ENCODE measurements at regions not wholly inside any gene's neighbourhood (a gene's known extent, or its start where the extent isn't known, plus 50 kb on each side); places are given as distances from the start of the nearest gene placed in this dataset.

DNA sequence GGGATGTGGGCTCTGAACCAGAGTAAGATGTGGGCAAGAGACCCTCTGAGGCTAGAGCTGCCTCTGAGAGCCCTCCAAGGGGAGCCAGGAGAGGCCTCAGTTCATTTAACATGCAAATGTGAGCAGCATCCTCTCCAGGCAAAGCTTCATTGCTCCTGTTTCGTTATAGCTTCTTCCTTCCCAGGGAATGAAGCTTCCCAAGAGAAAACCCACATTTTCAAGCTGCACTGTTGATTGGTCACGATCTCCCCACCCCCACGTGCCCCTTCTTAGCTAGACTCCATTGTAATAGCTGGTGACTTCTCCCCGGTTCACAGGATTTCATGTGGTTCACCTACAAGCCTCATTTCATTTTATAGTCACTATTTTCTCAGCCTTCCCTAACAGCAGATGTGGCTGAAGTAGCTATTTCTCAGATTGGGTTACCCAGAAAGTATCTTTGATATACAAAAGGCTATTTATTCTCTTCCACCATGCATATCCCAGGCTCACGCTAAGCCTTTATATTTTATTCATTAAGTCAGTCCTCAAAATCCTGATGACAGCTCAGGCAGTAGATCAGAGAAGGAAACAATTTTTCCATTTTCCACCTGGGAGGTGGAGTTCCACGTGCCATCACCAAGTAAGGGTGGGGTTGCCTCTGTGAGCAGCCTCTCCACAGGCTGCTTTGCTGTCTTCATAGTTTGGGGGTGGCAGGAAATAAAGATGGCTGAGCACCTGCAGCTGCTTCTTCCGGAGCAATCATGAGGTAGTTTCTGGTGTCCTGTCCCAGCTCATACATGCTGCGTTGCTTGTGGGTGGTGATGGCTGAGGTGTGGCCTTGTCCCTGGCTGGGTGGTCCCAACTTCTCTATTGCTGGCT, 178.3 kb upstream of the RAB4A start:
- peak; percentile 52 for DNase-seq (ENCODE audit: low spot score)

DNA sequence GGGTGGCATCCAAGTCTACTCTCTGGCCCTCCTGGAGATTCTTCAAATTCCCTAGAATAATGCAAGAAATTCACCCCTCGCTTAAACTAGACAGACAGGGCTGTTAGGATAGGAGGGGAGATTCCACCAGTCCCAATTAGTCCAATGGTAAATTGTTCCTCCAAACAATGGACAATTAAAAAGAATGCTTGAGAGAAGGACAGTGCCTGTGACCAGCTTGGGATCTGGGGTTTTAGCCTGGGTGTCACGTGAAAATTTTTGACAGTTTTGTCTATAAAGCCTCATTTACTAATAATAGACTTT, 177.7 kb upstream of the RAB4A start:
- DNase-seq (ENCODE audit: low spot score), result peak; percentile 58

DNA sequence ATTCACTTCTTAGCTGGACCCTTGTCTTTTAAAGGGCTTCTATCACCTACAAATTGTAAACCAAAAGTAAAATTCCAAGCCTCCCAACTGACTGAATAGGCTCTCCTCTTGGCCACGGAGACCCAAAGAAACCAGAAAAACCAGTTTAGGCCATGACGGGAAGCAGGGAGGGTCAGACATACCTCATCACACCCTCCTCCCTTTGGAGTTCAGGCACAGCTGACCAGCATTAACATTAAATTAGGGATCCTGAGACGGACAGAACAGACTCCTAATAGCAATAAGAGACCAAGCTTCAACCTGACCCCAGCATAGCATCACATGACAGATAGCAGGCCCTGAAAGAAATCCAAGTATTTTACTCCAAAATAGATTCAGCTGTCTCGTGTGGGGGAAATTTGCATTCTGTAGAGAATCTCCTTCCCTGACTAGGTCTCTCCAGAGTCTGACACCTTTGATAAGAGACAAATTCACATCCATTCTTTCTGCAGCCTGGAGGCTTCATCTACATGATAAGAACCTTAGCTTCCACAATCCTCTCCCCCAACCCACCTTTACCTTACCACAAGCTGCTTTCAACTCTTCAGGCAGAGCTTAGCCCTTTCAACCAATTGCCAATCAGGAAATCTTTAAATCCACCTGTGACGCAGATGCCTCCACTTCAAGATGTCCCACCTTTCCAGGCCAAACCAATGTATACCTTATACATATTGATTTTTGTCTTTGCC, 177.1 kb upstream of the RAB4A start:
- no peak for DNase-seq (ENCODE audit: low spot score)

DNA sequence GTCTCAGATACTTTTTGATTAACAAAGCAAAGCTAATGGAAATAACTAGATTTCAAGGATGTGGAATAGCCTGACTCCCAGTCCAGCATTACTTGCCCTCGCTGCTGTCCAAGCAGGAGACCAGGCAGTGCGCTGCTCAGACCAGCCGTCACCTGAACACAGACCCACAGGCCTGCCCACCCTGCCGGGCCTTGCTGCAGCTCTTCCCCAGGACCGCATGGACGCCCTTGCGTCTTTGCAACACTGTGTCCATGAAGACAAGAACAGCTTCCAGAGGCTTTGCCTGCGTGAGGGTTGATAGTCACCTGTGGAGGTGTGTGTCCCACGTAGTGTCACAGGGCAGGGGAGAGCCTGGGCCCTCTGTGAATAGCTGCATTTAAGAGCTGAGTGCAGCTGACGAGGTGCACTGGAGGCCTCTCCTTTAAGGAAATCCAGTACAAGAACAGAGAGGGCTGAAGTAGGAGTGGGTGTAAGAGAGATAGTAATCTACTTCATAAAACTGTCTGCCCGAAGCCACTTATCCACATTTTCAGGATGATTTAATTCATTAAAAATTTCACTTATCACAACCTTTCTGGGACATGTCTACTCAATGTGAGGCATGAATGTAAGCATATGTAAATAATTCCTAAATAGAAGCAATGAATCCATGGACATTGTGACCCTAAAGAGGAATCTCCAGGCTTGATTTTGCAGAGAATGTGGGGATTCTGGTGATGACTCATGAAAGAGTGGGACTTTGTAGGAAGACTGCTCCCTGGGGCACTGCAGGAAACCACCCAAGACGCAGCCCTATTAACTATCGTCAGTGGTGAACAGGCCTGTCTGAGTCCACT, 176.2 kb upstream of the RAB4A start:
- DNase-seq (ENCODE audit: low spot score), result no peak

DNA sequence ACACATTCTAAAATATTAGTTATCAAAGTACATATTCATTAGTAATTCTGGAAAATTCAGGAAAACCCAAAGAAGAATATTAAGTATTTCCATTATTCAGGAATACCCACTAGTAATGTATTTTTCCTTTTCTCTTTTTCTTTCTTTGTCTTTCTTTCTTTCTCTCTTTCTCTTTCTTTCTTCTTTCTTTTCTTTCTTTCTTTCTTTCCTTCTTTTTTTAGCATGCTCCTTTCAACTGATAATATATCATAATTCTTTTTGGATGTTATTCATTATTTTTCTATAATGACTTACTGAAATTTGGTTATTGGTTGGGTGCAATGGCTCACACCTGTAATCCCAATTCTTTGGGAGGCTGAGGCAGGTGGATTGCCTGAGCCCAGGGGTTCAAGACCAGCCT, 175.6 kb upstream of the RAB4A start:
- no peak for DNase-seq (ENCODE audit: low spot score)

DNA sequence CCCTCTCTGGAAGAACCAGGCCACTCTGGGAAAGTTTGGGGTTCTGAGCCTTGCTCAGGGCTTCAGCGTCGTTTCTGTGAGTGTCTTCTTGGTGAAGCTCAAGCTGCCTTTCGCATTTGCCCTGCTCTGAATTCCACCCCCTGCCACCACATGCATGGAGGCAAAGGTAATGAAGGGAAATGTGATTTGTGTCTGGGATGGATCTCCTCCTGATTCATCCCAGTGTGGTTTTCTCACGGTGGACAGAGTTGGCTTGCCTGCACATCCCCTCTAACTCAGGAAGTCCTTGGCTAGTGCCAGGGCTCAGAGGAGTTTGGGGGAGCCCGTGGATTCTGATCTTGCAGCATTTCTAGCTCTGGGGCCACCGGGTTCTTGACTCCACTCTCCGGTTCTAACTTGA, 173.6 kb upstream of the RAB4A start:
- DNase-seq (ENCODE audit: low spot score), result no peak

DNA sequence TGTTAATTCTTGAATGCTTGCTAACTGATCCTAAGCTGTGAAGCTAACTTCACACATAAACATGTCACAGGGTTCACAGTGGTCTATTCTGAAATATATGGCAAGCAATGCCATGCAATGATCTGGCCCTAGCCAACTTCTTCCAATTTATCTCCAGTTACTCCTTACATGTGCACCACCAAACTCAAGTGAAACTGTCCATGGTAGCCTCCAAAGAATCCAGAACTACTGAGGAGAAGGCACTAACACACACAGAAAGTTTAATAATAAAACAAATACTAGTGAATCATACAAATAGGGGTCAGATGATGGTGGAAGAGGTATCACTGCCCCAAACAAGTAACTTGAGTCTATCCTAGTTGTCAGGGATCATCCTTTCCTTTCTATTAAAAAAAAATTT, 172.6 kb upstream of the RAB4A start:
- DNase-seq (ENCODE audit: low spot score), result no peak

DNA sequence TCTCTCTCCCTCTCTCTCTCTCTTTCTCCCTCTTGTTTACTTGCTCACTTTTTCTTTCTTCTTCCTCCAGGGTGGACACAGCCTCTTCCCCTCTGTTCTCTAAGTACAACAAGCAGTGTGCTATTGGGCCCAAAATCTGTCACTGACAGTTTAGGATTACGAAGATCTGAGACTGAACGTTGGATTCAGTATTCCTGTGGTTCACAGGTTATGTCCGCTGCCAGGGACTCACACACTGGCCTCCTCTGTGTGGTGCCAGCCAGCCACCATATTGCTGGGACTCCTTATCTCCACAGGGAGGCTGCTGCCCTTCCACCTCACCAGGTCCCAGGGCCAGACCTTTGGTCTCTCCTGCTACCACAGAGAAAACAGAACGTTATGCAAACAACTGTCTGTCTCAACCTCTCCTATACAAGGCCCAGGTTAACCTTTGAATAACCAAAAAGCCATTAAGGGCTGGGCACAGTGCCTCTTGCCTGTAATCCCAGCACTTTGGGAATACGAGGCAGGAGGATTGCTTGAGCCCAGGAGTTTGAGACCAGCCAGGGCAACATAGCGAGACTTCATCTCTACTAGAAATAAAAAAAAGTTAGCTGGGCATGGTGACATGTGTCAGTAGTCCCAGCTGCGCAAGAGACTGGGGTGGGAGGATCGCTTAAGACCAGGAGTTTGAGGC, 171.9 kb upstream of the RAB4A start:
- DNase-seq (ENCODE audit: low spot score), result no peak

DNA sequence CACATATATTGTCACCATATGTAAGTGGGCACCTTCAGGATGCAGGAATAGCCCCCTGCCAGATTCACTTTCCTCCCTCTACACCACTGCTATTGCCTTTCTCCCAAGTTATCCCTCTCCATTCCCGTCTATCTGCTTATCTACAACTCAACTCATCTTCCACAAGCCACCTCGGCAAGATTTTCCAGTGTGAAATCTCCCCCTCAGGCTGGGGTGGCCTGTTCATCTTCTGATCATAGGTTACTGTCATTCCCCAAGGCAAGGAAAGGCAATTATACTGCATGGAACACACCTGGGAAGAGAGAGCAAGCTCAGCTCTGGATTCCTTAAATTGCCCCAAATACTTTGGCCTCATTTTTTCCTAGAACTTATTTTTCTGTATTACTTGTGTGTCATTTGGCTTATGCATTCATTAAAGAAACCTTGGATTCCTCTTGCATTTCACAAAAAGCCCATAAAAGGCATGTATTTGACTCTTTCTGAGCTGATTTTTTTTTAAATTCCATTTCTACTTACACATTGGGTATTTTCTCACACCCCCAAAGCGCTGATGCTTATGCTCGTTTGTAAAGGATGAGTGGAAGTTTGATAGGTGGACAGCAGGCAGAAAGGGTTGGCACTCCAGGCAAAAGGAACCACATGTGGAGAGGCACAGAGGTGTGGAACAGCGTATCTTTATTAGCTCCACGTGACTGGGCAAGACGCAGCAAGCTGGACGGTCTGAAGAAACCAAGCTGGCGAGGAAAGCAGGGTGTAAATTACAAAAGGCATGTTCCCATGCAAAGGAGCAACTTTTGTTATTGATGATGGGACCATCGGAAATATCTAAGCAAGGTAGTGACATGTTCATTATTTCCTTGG, 169.7 kb upstream of the RAB4A start:
- DNase-seq (ENCODE audit: low spot score), result no peak

DNA sequence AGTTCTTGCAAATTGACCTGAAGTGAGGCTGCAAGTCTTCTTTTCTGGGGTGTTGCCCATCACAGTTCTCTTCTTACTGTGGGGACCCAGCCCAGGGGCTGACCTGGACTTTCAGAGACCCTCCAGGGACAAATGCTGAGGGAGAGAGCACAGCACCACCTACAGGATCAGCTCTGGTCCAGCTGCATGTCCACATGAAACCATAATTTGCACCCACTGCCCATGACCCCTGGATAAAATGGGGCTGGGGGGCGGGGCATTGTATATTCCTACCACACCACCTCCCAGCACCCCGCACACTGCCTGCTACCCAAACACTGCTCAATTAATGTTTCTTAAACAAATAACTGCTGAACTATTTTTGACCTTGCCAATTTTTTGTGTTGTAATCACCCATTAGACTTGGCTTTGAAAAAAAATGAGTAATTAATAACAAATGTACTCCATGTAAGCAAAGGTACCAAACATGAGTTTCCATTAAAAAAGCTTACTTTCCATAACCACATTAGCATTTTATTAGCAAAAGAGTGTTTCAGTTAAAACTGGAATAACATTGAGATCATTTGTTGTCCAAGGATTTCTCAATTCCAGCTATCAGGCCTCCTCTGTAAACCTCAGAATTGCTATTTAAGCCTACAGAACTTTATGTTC, 168.0 kb upstream of the RAB4A start:
- no peak for DNase-seq (ENCODE audit: low spot score)

DNA sequence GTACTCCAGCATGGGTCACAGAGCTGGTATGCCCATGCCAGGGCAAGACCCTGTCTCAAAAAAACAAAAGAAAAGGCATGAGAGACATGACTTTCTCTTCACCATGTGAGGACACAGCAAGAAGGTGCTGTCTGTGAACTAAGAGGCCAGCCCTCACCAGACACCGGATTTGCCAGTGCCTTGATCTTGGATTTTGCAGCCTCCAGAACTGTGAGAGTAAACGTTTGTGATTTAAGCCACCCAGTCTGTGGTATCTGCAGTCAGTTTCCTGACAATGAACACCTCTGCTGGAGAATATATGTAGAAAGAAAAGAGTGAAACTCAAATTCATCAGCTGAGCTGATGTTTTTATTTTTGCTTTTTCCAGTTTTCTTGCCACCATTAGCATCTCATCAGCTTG, 166.3 kb upstream of the RAB4A start:
- no peak for DNase-seq (ENCODE audit: low spot score)

DNA sequence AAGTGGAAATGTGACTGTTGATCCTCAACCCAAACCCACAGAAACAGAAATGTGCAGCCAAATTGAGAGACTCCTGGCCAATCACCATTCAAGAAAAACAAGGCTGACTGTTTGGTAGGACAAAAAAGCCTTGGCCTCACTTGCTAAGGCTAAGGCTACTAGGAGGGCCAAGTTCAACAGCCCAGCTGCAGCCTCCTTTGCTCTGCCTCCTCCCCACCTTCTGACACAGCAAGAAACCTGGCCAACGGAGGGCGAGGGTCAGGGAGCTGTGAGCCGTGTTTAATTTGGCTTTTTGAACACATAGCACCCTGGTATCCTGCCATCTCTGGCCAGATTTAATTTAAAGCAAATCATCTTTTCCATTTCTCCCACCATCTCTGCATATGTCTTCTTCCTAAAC, 165.8 kb upstream of the RAB4A start:
- no peak for DNase-seq (ENCODE audit: low spot score)

DNA sequence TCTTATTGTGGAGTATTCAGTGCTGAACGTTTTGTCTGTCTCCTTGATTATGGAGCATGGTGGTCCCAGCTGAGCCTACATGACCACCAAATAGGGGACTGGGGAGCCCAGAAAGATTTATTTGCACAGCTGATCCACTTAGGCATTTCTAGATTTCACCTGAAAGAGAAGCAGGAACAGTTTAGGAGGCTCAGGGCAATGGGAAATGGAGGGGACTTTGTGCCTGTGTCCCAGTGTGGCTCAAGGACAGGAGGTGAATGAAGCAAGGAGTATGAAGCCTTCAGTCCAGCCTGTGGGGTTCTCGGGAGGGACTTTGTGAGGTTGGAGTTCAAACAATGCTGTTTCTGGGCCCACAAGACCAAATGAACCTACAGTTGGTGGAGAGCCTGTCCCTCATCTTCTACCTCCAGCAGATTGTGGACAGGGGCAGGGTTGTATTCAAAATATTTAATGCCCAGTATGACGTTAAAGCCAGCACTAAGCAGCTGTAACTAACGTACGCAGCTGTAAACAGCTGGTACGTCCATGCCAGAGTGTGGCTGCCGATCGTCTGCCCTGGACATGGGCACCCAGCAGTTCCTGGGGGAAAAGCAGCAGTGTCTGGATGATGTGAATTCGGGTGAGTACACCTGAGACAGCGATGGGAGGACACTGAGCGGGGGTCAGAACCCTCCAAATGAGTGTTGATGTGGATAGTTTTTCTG, 164.9 kb upstream of the RAB4A start:
- no peak for DNase-seq (ENCODE audit: low spot score)

DNA sequence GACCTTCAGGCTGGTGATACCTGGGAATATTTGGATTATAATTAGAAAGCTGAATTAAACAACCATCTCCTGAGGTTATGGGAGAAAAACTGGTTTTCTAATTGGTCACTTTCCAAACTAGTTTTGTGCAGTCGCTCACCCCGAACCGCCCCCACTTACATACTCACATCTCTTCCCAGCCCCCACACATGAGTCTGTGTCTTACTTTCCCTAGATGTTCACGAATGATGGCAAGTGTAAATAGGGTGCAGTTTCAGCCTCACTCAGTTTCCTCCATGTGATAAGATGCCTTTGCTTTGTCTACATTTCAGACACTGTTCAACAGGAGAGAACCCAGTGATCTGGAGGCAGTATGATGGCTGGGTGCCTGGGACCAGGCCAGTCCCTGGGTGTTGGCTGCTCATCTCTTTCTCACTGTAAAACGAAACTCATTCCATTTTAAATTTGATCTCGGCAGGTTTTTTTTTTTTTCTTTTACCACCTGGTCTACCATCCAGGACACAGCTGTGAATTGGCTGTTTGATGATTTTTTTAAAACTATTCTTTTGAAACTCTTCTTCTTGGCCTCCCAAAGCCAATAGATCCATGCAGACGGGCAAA, 164.3 kb upstream of the RAB4A start:
- DNase-seq (ENCODE audit: low spot score), result no peak

DNA sequence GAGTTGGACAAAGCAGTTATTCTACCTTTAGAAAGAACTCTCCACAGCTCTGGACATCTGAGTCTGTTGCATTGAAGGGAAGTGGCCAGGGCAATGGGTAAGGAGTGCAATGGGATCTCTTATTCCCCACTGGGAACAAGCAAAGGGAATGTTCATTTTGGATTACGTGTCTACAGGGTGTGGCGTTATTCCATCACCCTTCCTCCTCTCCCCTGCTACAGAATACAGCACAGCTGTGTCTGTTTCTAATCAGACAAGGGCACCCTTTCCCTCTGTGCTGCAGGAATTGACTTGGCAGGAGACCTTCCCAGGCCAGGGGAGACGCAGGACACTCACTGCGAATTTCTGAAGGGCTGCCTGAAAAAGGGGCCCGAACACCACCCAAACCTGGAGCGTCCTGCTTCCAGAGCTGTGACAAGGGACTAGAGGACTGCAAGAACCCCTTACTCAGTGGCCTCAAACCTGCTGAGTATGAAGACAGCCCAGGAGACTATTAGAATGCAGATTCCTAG, 163.6 kb upstream of the RAB4A start:
- no peak for DNase-seq (ENCODE audit: low spot score)

DNA sequence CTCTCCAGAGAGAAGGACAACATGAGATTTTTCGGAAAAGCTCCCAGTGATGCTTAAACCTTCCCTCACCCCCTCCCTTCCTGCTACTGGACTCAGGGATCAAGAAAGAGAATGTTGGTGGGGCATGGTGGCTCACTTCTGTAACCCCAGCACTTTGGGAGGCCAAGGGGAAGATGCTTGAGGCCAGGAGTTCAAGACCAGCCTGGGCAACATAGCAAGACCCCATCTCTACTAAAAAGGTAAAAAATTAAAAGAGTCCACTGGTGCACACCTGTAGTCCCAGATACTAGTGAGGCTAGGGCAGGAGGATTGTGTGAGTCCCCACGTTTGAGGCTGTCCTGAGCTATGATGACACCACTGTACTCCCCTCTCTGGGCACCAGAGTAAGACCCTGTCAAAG, 162.9 kb upstream of the RAB4A start:
- no peak for DNase-seq (ENCODE audit: low spot score)

DNA sequence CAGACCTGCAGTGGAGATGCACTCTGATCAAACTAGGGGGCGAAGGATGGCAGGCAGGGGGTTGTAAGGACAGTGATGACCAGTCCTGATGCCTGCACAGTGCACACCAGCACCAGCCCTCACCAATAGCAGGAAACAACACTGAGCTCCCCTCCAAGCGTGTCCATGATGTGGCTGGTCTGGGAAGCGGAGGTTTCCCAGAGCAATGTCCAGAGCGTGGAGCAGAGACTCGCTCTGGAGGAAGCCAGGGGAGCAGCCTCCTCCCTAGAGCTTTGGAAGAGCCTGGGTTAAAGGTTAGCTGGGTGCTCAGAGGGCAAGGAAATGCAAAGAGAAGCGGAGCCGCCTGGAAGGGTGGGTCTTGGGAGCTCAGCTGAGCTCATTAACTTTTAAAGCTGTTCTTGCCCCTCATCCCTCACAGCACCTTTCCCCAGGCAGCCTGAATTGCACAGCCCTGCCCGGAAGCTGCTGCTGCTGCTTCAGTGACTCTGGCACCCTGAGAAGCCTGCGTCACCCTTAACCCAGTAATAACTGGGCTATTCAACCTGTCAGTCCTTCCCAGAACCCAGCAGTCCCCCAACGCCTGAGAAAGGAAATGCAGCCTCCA, 162.2 kb upstream of the RAB4A start:
- no peak for DNase-seq (ENCODE audit: low spot score)

DNA sequence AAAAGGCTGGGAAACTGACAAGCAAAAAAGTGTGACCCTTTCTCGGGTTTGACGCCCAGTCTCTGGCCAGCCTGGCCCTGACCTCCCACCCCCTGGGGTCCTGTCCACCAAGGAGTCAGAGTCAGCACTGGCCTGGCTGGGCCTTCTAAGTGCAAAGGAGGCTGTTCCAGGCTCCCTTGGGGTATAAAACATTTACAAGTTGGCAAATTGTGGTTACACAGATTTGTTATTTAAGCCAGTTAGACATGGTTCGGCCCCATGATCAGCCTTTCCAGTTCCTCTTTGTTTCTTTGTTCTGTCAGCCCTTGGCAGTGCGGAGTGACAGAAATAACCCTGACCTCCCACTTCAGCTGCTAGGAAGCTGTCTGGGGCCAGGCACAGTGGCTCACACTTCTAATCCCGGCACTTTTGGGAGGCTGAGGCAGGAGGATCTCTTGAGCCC, 161.6 kb upstream of the RAB4A start:
- DNase-seq (ENCODE audit: low spot score), result peak; percentile 57

DNA sequence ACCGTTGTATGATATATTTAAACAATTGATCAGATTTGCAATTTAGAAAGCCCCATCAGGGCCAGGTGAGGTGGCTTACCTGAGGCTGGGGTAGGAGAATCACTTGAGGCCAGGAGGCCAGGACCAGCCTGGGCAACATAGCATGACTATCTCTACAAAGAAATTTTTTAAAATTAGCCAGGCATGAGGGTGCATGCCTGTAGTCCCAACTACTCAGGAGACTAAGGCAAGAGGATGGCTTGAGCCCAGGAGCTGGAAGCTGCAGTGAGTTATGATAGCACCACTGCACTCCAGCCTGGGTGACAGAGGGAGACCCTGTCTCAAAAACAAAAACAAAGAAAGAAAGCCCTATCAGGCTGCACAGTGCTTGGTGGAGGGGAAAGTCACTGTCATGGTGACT, 159.9 kb upstream of the RAB4A start:
- no peak for DNase-seq (ENCODE audit: low spot score)
